ENCODE measurements at regions not wholly inside any gene's neighbourhood (a gene's known extent, or its start where the extent isn't known, plus 50 kb on each side); places are given as distances from the start of the nearest gene placed in this dataset.
A peak's percentile ranks its signal among the peaks of the same experiment; 100 is the strongest.

GRCh38 chr4:147020456-147020855, 74.8 kb upstream of the TTC29 start:
- Histone ChIP-seq H3K27ac (no peak overlapping the region), H3K9me3 (no peaks in the 10 kb centered on the region), H3K36me3 (no peaks in the 10 kb centered on the region), H3K4me1 (no peaks in the 10 kb centered on the region), H3K27me3 (no peaks in the 10 kb centered on the region), H3K4me3 (no peak overlapping the region)
- WGBS, 2 donors: 72 to 77% methylated on average over 4 of the region's 4 CpGs
- no peak for DNase-seq
- no peak for FAIRE-seq
- no peak for ATAC-seq
- TF ChIP-seq CTCF (IDR thresholded peaks at IDR 0.05): no peak
- intact Hi-C loops (cut with DNase I): no loop called here

- intact Hi-C loops (cut with DNase I): no loop called here
- FAIRE-seq (no peak), ATAC-seq (no peak), DNase-seq (no peak)
- no peaks in the 10 kb centered on the region for H3K27me3 ChIP-seq
- no peaks in the 10 kb centered on the region for H3K36me3 ChIP-seq
- H3K4me1 ChIP-seq: no peaks in the 10 kb centered on the region
- H3K9me3 ChIP-seq: no peaks in the 10 kb centered on the region
- no peak overlapping the region for H3K27ac ChIP-seq
- H3K4me3 ChIP-seq: no peak overlapping the region
- WGBS, 2 donors: 72% methylated on average over 2 of the region's 2 CpGs
- no peak for TF ChIP-seq CTCF (IDR thresholded peaks at IDR 0.05)
Observed at GRCh38 chr4:147025042-147025441, 79.4 kb upstream of the TTC29 start.

GRCh38 chr4:147029296-147029695, 83.6 kb upstream of the TTC29 start:
- no peak for DNase-seq
- no peak for FAIRE-seq

GRCh38 chr4:147034372-147034771, 88.7 kb upstream of the TTC29 start:
- Histone ChIP-seq H3K27me3 (no peaks in the 10 kb centered on the region), H3K4me1 (no peaks in the 10 kb centered on the region), H3K4me3 (no peak overlapping the region), H3K9me3 (no peaks in the 10 kb centered on the region), H3K36me3 (no peaks in the 10 kb centered on the region), H3K27ac (no peak overlapping the region)
- no peak for TF ChIP-seq CTCF (IDR thresholded peaks at IDR 0.05)
- WGBS, 2 donors: 34 to 43% methylated on average over 1 of the region's 1 CpG
- intact Hi-C loops (cut with DNase I): no loop called here
- ATAC-seq (no peak), DNase-seq (no peak), FAIRE-seq (no peak)

More at GRCh38 chr4:147029296-147029695, 83.6 kb upstream of the TTC29 start:
- intact Hi-C loops (cut with DNase I): no loop called here
- no peaks in the 10 kb centered on the region for H3K36me3 ChIP-seq
- H3K27ac ChIP-seq: no peak overlapping the region
- H3K4me3 ChIP-seq: no peak overlapping the region
- no peaks in the 10 kb centered on the region for H3K27me3 ChIP-seq
- H3K4me1 ChIP-seq: no peaks in the 10 kb centered on the region
- peak in 2 of 4 donors; percentile 53 to 56 for ATAC-seq
- no peaks in the 10 kb centered on the region for H3K9me3 ChIP-seq
- no peak for TF ChIP-seq CTCF (IDR thresholded peaks at IDR 0.05)

GRCh38 chr4:147037069-147037468, 91.4 kb upstream of the TTC29 start:
- Histone ChIP-seq H3K27ac (no peak overlapping the region), H3K27me3 (no peaks in the 10 kb centered on the region), H3K9me3 (no peaks in the 10 kb centered on the region), H3K4me1 (no peaks in the 10 kb centered on the region), H3K4me3 (no peak overlapping the region), H3K36me3 (no peaks in the 10 kb centered on the region)
- DNase-seq (no peak), FAIRE-seq (no peak), ATAC-seq (no peak)
- WGBS, 2 donors: 79 to 86% methylated on average over 4 of the region's 4 CpGs
- intact Hi-C loops (cut with DNase I): no loop called here
- no peak for TF ChIP-seq CTCF (IDR thresholded peaks at IDR 0.05)

Data from pancreas (tissue), 10 donors.